Hepatocyte (in vitro differentiated cells): ENCODE measurements at regions not wholly inside any gene's neighbourhood (a gene's known extent, or its start where the extent isn't known, plus 50 kb on each side); places are given as distances from the start of the nearest gene placed in this dataset.

Experiments used
- EZH2phosphoT487 ChIP-seq: fragments of 200-600 bp; sonication (generic); IDR thresholded peaks from one replicate; pipeline ENCODE4 v1.6.1; 2018; ENCODE audit warnings: antibody characterized with exemption, mild to moderate bottlenecking, low read depth, moderate library complexity; ENCODE audit not compliant: unreplicated experiment, severe bottlenecking
- TF ChIP-seq, protein P1 (sequence below): fragments of 200-600 bp; sonication (generic); IDR thresholded peaks from 2 replicates; pipeline ENCODE4 v1.5.1; 2016; ENCODE audit warnings: antibody characterized with exemption, mild to moderate bottlenecking; ENCODE audit not compliant: poor library complexity

DNA sequence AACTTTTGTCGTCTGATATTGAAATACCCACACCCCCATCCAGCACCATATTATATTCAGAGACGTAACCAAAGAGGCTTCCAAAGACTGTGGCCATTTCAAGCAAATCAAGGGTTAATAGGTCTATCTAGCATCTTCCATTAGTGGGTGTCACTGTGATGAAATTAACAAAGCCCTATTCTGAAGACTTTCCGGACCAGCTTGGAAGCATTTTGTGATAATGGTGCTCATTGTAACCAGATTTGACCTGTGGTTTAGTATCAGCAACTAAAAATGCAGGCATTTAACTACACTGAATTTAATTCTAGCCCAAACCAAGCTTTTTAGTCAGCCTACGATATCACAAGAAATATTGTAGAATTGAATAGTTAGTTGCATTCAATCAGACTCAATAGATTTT lies 309.7 kb upstream of the TENM3 start:
- TF ChIP-seq, protein P1, sequence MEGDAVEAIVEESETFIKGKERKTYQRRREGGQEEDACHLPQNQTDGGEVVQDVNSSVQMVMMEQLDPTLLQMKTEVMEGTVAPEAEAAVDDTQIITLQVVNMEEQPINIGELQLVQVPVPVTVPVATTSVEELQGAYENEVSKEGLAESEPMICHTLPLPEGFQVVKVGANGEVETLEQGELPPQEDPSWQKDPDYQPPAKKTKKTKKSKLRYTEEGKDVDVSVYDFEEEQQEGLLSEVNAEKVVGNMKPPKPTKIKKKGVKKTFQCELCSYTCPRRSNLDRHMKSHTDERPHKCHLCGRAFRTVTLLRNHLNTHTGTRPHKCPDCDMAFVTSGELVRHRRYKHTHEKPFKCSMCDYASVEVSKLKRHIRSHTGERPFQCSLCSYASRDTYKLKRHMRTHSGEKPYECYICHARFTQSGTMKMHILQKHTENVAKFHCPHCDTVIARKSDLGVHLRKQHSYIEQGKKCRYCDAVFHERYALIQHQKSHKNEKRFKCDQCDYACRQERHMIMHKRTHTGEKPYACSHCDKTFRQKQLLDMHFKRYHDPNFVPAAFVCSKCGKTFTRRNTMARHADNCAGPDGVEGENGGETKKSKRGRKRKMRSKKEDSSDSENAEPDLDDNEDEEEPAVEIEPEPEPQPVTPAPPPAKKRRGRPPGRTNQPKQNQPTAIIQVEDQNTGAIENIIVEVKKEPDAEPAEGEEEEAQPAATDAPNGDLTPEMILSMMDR = no peak
- no peak for TF ChIP-seq EZH2phosphoT487
